ENCODE measurements at regions not wholly inside any gene's neighbourhood (a gene's known extent, or its start where the extent isn't known, plus 50 kb on each side); places are given as distances from the start of the nearest gene placed in this dataset.

DNA sequence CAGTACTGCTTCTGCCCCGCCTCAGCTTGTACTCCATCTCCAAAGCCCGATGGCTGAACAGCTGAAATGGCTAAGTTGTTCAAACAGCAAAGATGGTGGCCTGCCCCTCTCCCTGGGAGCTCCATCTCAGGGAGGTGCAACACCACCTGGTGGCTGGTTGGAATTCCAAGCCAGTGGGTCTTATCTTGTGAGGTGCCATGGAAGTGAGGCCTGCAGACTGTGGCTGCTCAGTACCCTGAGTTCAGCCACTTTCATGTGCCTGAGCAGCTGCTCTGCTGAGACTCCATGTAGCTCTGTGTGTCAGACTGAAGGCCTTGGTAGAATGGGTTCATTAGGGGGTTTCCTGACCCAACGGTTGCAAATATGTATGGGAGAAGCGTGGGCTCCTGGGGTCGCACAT, 67.3 kb upstream of the SPRY2 start:
- H3K9me3 ChIP-seq (replicated peaks; ENCODE audit: control insufficient read depth, insufficient read depth, low read length), result no peaks in the 10 kb centered on the region
- ChIA-PET POLR2A (no interaction called here), CTCF (interaction anchor here (0.6 kb wide), 1 partner anchor 48 kb away, joined by 3 read pairs; no protein-coding TSS in a partner anchor)
- no TSS peak for BruUV-seq (replicated peaks)
- no peaks in the 10 kb centered on the region for H3K4me1 ChIP-seq (ENCODE audit: control insufficient read depth, extremely low read depth, insufficient read depth, low read length)
- H3K27ac ChIP-seq (ENCODE audit: insufficient read depth, low read depth, low read length), result no peak overlapping the region
- intact Hi-C loops (cut with micrococcal nuclease) (no loop called here), dilution Hi-C loops (cut with MboI; ENCODE audit: extremely low pct_ligation_motif_present, low sequenced_read_pairs) (no loop called here)
- FAIRE-seq (no peak), DNase-seq (ENCODE audit: low read depth, low spot score) (no peak)
- H3K79me2 ChIP-seq (ENCODE audit: control insufficient read depth, insufficient read depth, low read length), result no peaks in the 10 kb centered on the region
- H3K4me3 ChIP-seq (replicated peaks in 1 of 3; ENCODE audit: insufficient read depth in 1 of 3, low read depth in 1 of 3, low read length in 3 of 3), result no peak overlapping the region
- H3K27me3 ChIP-seq (ENCODE audit: control insufficient read depth in 2 of 2, insufficient read depth in 2 of 2, low read length in 2 of 2), result no peaks in the 10 kb centered on the region
- no peak for TF ChIP-seq MYC (IDR thresholded peaks at IDR 0.05; ENCODE audit: low read depth, low read length)
- no peak for TF ChIP-seq FOS (IDR thresholded peaks at IDR 0.05; ENCODE audit: borderline replicate concordance, insufficient read depth, low read length)
- no peak for TF ChIP-seq GATA2 (IDR thresholded peaks at IDR 0.05; ENCODE audit: insufficient read depth, insufficient read length, low read depth, low read length)
- TF ChIP-seq POLR2AphosphoS5 (IDR thresholded peaks at IDR 0.05; ENCODE audit: insufficient read depth, low read depth, low read length), result no peak
- TF ChIP-seq EZH2 (IDR thresholded peaks at IDR 0.05; ENCODE audit: borderline replicate concordance, low read depth, low read length, severe bottlenecking), result no peak
- no peak for TF ChIP-seq CTCF (IDR thresholded peaks at IDR 0.05; ENCODE audit: extremely low read depth in 1 of 2, insufficient read depth in 1 of 2, low read depth in 1 of 2, low read length in 2 of 2)
- no peak for TF ChIP-seq JUN (IDR thresholded peaks at IDR 0.05; ENCODE audit: borderline replicate concordance, insufficient read depth, insufficient read length, low read depth)
- no peak for TF ChIP-seq POLR2A (IDR thresholded peaks at IDR 0.05; ENCODE audit: low read depth, low read length)
- TF ChIP-seq, protein P1, sequence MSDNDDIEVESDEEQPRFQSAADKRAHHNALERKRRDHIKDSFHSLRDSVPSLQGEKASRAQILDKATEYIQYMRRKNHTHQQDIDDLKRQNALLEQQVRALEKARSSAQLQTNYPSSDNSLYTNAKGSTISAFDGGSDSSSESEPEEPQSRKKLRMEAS (IDR thresholded peaks at IDR 0.05; ENCODE audit: insufficient read depth, insufficient read length), result no peak
- H3K9ac ChIP-seq (replicated peaks; ENCODE audit: extremely low read depth, insufficient read depth, low read length), result no peak overlapping the region
- H3K9me1 ChIP-seq (replicated peaks; ENCODE audit: control insufficient read depth, extremely low read depth, insufficient read depth, low read length), result no peaks in the 10 kb centered on the region
- no peaks in the 10 kb centered on the region for H3K36me3 ChIP-seq (ENCODE audit: control insufficient read depth in 2 of 2, extremely low read depth in 1 of 2, insufficient read depth in 2 of 2, low read length in 2 of 2)
- H3K4me2 ChIP-seq (ENCODE audit: insufficient read depth, low read length), result no peak overlapping the region
- H2AFZ ChIP-seq (ENCODE audit: low read depth, low read length), result no peak overlapping the region
- H4K20me1 ChIP-seq (replicated peaks; ENCODE audit: control insufficient read depth, extremely low read depth, insufficient read depth, low read length), result no peaks in the 10 kb centered on the region

Data from endothelial cell of umbilical vein (primary cell).